ENCODE measurements at regions not wholly inside any gene's neighbourhood (a gene's known extent, or its start where the extent isn't known, plus 50 kb on each side); places are given as distances from the start of the nearest gene placed in this dataset.

GRCh38 chr3:8145661-8146060 lies 356.0 kb upstream of the LMCD1 start:
- FAIRE-seq, result no peak
- H3K4me1 ChIP-seq (ENCODE audit: control insufficient read depth in 2 of 3, insufficient read depth in 2 of 3, low read depth in 1 of 3, low read length in 3 of 3), result no peaks in the 10 kb centered on the region
- DNase-seq, result no peak
- TF ChIP-seq CTCF (IDR thresholded peaks at IDR 0.05; ENCODE audit: borderline replicate concordance, extremely low read depth, insufficient read depth), result no peak
- H3K4me3 ChIP-seq (ENCODE audit: low read length in 3 of 3), result no peak overlapping the region
- no peaks in the 10 kb centered on the region for H3K27me3 ChIP-seq (ENCODE audit: control insufficient read depth, insufficient read depth, low read length)
- intact Hi-C loops (cut with DNase I), result no loop called here
- no peaks in the 10 kb centered on the region for H3K9me3 ChIP-seq (ENCODE audit: control insufficient read depth in 2 of 3, insufficient read depth in 1 of 3, low read length in 3 of 3)
- H3K36me3 ChIP-seq (ENCODE audit: control insufficient read depth in 2 of 3, insufficient read depth in 3 of 3, low read length in 3 of 3), result no peaks in the 10 kb centered on the region
- H3K27ac ChIP-seq (ENCODE audit: low read depth in 2 of 2, low read length in 2 of 2), result no peak overlapping the region
- H3K9ac ChIP-seq (ENCODE audit: low read length in 3 of 3), result no peak overlapping the region

GRCh38 chr3:8147711-8148110 lies 353.9 kb upstream of the LMCD1 start:
- intact Hi-C loops (cut with DNase I), result no loop called here

GRCh38 chr3:8152821-8153418 lies 348.7 kb upstream of the LMCD1 start:
- intact Hi-C loops (cut with DNase I), result no loop called here
- no peak overlapping the region for H3K27ac ChIP-seq (ENCODE audit: low read depth in 2 of 2, low read length in 2 of 2)
- H3K9ac ChIP-seq (ENCODE audit: low read length in 3 of 3), result no peak overlapping the region
- FAIRE-seq, result no peak
- peak in 1 of 5 donors; percentile 43 for DNase-seq
- H3K4me3 ChIP-seq (ENCODE audit: low read length in 3 of 3), result no peak overlapping the region
- no peaks in the 10 kb centered on the region for H3K27me3 ChIP-seq (ENCODE audit: control insufficient read depth, insufficient read depth, low read length)
- no peaks in the 10 kb centered on the region for H3K36me3 ChIP-seq (ENCODE audit: control insufficient read depth in 2 of 3, insufficient read depth in 3 of 3, low read length in 3 of 3)
- no peaks in the 10 kb centered on the region for H3K9me3 ChIP-seq (ENCODE audit: control insufficient read depth in 2 of 3, insufficient read depth in 1 of 3, low read length in 3 of 3)
- no peak for TF ChIP-seq CTCF (IDR thresholded peaks at IDR 0.05; ENCODE audit: borderline replicate concordance, extremely low read depth, insufficient read depth)
- no peaks in the 10 kb centered on the region for H3K4me1 ChIP-seq (ENCODE audit: control insufficient read depth in 2 of 3, insufficient read depth in 2 of 3, low read depth in 1 of 3, low read length in 3 of 3)

More at GRCh38 chr3:8147711-8148110, 353.9 kb upstream of the LMCD1 start:
- H3K4me3 ChIP-seq (ENCODE audit: low read length in 3 of 3), result no peak overlapping the region
- H3K9me3 ChIP-seq (ENCODE audit: control insufficient read depth in 2 of 3, insufficient read depth in 1 of 3, low read length in 3 of 3), result no peaks in the 10 kb centered on the region
- DNase-seq, result no peak
- no peak overlapping the region for H3K27ac ChIP-seq (ENCODE audit: low read depth in 2 of 2, low read length in 2 of 2)
- TF ChIP-seq CTCF (IDR thresholded peaks at IDR 0.05; ENCODE audit: borderline replicate concordance, extremely low read depth, insufficient read depth), result no peak
- no peak overlapping the region for H3K9ac ChIP-seq (ENCODE audit: low read length in 3 of 3)
- H3K27me3 ChIP-seq (ENCODE audit: control insufficient read depth, insufficient read depth, low read length), result no peaks in the 10 kb centered on the region
- FAIRE-seq, result no peak
- no peaks in the 10 kb centered on the region for H3K36me3 ChIP-seq (ENCODE audit: control insufficient read depth in 2 of 3, insufficient read depth in 3 of 3, low read length in 3 of 3)
- H3K4me1 ChIP-seq (ENCODE audit: control insufficient read depth in 2 of 3, insufficient read depth in 2 of 3, low read depth in 1 of 3, low read length in 3 of 3), result no peaks in the 10 kb centered on the region

- no peak overlapping the region for H3K27ac ChIP-seq (ENCODE audit: low read depth in 2 of 2, low read length in 2 of 2)
- no peak overlapping the region for H3K4me3 ChIP-seq (ENCODE audit: low read length in 3 of 3)
- H3K9ac ChIP-seq (ENCODE audit: low read length in 3 of 3), result no peak overlapping the region
- no peaks in the 10 kb centered on the region for H3K4me1 ChIP-seq (ENCODE audit: control insufficient read depth in 2 of 3, insufficient read depth in 2 of 3, low read depth in 1 of 3, low read length in 3 of 3)
- no peaks in the 10 kb centered on the region for H3K9me3 ChIP-seq (ENCODE audit: control insufficient read depth in 2 of 3, insufficient read depth in 1 of 3, low read length in 3 of 3)
- TF ChIP-seq CTCF (IDR thresholded peaks at IDR 0.05; ENCODE audit: borderline replicate concordance, extremely low read depth, insufficient read depth), result no peak
- DNase-seq (no peak), FAIRE-seq (no peak)
- intact Hi-C loops (cut with DNase I), result no loop called here
- H3K27me3 ChIP-seq (ENCODE audit: control insufficient read depth, insufficient read depth, low read length), result no peaks in the 10 kb centered on the region
- H3K36me3 ChIP-seq (ENCODE audit: control insufficient read depth in 2 of 3, insufficient read depth in 3 of 3, low read length in 3 of 3), result no peaks in the 10 kb centered on the region
These were observed 347.8 kb upstream of the LMCD1 start for GRCh38 chr3:8153800-8154199.

All from kidney (tissue), 13 donors.